Esophagus (tissue), 2 donors: ENCODE measurements at regions not wholly inside any gene's neighbourhood (a gene's known extent, or its start where the extent isn't known, plus 50 kb on each side); places are given as distances from the start of the nearest gene placed in this dataset.
"Not testable (repeated sequence)": the region's sequence is repeated elsewhere in the genome, so short reads cannot be mapped to it uniquely, and the experiment has no call there.

Experiments used
- H3K27ac ChIP-seq, 2 donors: one replicate each; pipeline ENCODE4 v1.5.1; 2013; ENCODE audit warnings: low read depth in 2 of 2, mild to moderate bottlenecking in 2 of 2, inconsistent platforms in 1 of 2, low read length in 1 of 2, moderate library complexity in 1 of 2
- H3K27me3 ChIP-seq, 2 donors: one replicate each; pipeline ENCODE4 v1.6.1; 2013; ENCODE audit warnings: low read length in 2 of 2, control low read depth in 1 of 2, mild to moderate bottlenecking in 1 of 2; ENCODE audit not compliant: insufficient read depth in 2 of 2, control insufficient read depth in 1 of 2
- H3K36me3 ChIP-seq, 2 donors: one replicate each; pipeline ENCODE4 v1.6.1; 2013; ENCODE audit warnings: low read length in 1 of 2; ENCODE audit not compliant: control insufficient read depth in 2 of 2, insufficient read depth in 2 of 2
- H3K4me1 ChIP-seq, 2 donors: one replicate each; pipeline ENCODE4 v1.6.1; 2013; ENCODE audit warnings: low read length in 1 of 2; ENCODE audit not compliant: control insufficient read depth in 2 of 2, insufficient read depth in 2 of 2
- H3K4me3 ChIP-seq, 2 donors: one replicate each; pipeline ENCODE4 v1.5.1; 2013; ENCODE audit warnings: low read length in 2 of 2, mild to moderate bottlenecking in 2 of 2, low read depth in 1 of 2, moderate library complexity in 1 of 2
- H3K9me3 ChIP-seq, 2 donors: one replicate each; pipeline ENCODE4 v1.6.1; 2013; ENCODE audit warnings: mild to moderate bottlenecking in 2 of 2, low read depth in 1 of 2, low read length in 1 of 2, moderate library complexity in 1 of 2; ENCODE audit not compliant: control insufficient read depth in 2 of 2, insufficient read depth in 1 of 2
- WGBS, 2 donors: extraction: QIAGEN DNeasy Blood & Tissue Kit; methylation state at CpG; one replicate each; pipeline ENCODE4 v1.1.7; 2013; 5-methylcytosine and 5-hydroxymethylcytosine counted together
- donor health status: healthy with polysubstance abuse.
- donor health status: Bipolar disorder and iron deficiency.

GRCh38 chr20:4441871-4442270 is 192.8 kb upstream of the ADRA1D start:
- 90 to 92% methylated on average over 3 of the region's 3 CpGs for WGBS, 2 donors

GRCh38 chr20:4441191-4441590 is 192.1 kb upstream of the ADRA1D start:
- WGBS, 2 donors, result 92 to 94% methylated on average over 2 of the region's 2 CpGs
- Histone ChIP-seq H3K4me3 (no peak overlapping the region), H3K36me3 (no peaks in the 10 kb centered on the region), H3K27ac (no peak overlapping the region), H3K9me3 (no peaks in the 10 kb centered on the region), H3K4me1 (no peaks in the 10 kb centered on the region), H3K27me3 (no peaks in the 10 kb centered on the region)

More at GRCh38 chr20:4441871-4442270, 192.8 kb upstream of the ADRA1D start:
- Histone ChIP-seq H3K27ac (no peak overlapping the region), H3K9me3 (no peaks in the 10 kb centered on the region), H3K36me3 (no peaks in the 10 kb centered on the region), H3K4me1 (no peaks in the 10 kb centered on the region), H3K4me3 (no peak overlapping the region), H3K27me3 (no peaks in the 10 kb centered on the region)

GRCh38 chr20:4439461-4439860 is 190.4 kb upstream of the ADRA1D start:
- Histone ChIP-seq H3K27ac (no peak overlapping the region), H3K4me3 (no peak overlapping the region), H3K4me1 (no peaks in the 10 kb centered on the region), H3K36me3 (no peaks in the 10 kb centered on the region), H3K27me3 (no peaks in the 10 kb centered on the region), H3K9me3 (no peaks in the 10 kb centered on the region)
- WGBS, 2 donors, result 68 to 72% methylated on average over 5 of the region's 5 CpGs

GRCh38 chr20:4437131-4437530 is 188.0 kb upstream of the ADRA1D start:
- Histone ChIP-seq H3K27ac (no peak overlapping the region), H3K4me1 (no peaks in the 10 kb centered on the region), H3K36me3 (no peaks in the 10 kb centered on the region), H3K27me3 (peaks cover 0 to 3% of the 10 kb centered on the region in 2 donors), H3K9me3 (no peaks in the 10 kb centered on the region), H3K4me3 (no peak overlapping the region)
- WGBS, 2 donors, result 28 to 79% methylated on average over 1 of the region's 1 CpG

- peaks cover 0 to 3% of the 10 kb centered on the region in 2 donors for H3K27me3 ChIP-seq
- H3K27ac ChIP-seq, result no peak overlapping the region
- WGBS, 2 donors, result 79 to 81% methylated on average over 6 of the region's 6 CpGs
- no peak overlapping the region for H3K4me3 ChIP-seq
- H3K4me1 ChIP-seq, result no peaks in the 10 kb centered on the region
- H3K9me3 ChIP-seq, result no peaks in the 10 kb centered on the region
- H3K36me3 ChIP-seq, result no peaks in the 10 kb centered on the region
Measured at GRCh38 chr20:4435671-4436455, 186.8 kb upstream of the ADRA1D start.

GRCh38 chr20:4435225-4435624 is 186.1 kb upstream of the ADRA1D start:
- no peak overlapping the region for H3K4me3 ChIP-seq
- H3K27me3 ChIP-seq, result peaks cover 0 to 3% of the 10 kb centered on the region in 2 donors
- WGBS, 2 donors, result 64 to 79% methylated on average over 1 of the region's 1 CpG
- no peak overlapping the region for H3K27ac ChIP-seq
- H3K36me3 ChIP-seq, result no peaks in the 10 kb centered on the region
- H3K9me3 ChIP-seq, result no peaks in the 10 kb centered on the region
- no peaks in the 10 kb centered on the region for H3K4me1 ChIP-seq

GRCh38 chr20:4434681-4435080 is 185.6 kb upstream of the ADRA1D start:
- no peaks in the 10 kb centered on the region for H3K36me3 ChIP-seq
- WGBS, 2 donors, result 62 to 74% methylated on average over 4 of the region's 4 CpGs
- no peak overlapping the region for H3K4me3 ChIP-seq
- H3K27ac ChIP-seq, result no peak overlapping the region
- H3K9me3 ChIP-seq, result no peaks in the 10 kb centered on the region
- H3K4me1 ChIP-seq, result no peaks in the 10 kb centered on the region
- peaks cover 0 to 3% of the 10 kb centered on the region in 2 donors for H3K27me3 ChIP-seq

- peaks cover 0 to 3% of the 10 kb centered on the region in 2 donors for H3K27me3 ChIP-seq
- no peaks in the 10 kb centered on the region for H3K36me3 ChIP-seq
- no peaks in the 10 kb centered on the region for H3K4me1 ChIP-seq
- no peak overlapping the region for H3K4me3 ChIP-seq
- WGBS, 2 donors, result 73 to 90% methylated on average over 2 of the region's 2 CpGs
- H3K27ac ChIP-seq, result no peak overlapping the region
- no peaks in the 10 kb centered on the region for H3K9me3 ChIP-seq
Measured at GRCh38 chr20:4431446-4431845, 182.4 kb upstream of the ADRA1D start.

- not testable (repeated sequence) for H3K4me1 ChIP-seq, H3K36me3 ChIP-seq, H3K27me3 ChIP-seq, H3K27ac ChIP-seq, H3K4me3 ChIP-seq, H3K9me3 ChIP-seq
- 86 to 88% methylated on average over 11 of the region's 11 CpGs for WGBS, 2 donors
Measured at GRCh38 chr20:4430826-4431225, 181.7 kb upstream of the ADRA1D start.

- no peak overlapping the region for H3K27ac ChIP-seq
- H3K4me1 ChIP-seq, result no peaks in the 10 kb centered on the region
- H3K4me3 ChIP-seq, result no peak overlapping the region
- no peaks in the 10 kb centered on the region for H3K9me3 ChIP-seq
- WGBS, 2 donors, result 74 to 78% methylated on average over 4 of the region's 4 CpGs
- no peaks in the 10 kb centered on the region for H3K27me3 ChIP-seq
- H3K36me3 ChIP-seq, result no peaks in the 10 kb centered on the region
Measured at GRCh38 chr20:4427940-4428586, 179.0 kb upstream of the ADRA1D start.
